GM19328 (cell line): ENCODE measurements at regions not wholly inside any gene's neighbourhood (a gene's known extent, or its start where the extent isn't known, plus 50 kb on each side); places are given as distances from the start of the nearest gene placed in this dataset.
"Not testable (repeated sequence)": the region's sequence is repeated elsewhere in the genome, so short reads cannot be mapped to it uniquely, and the experiment has no call there.

Experiments
- ATAC-seq: cut with Tn5 transposase; IDR thresholded peaks from one replicate; pipeline ENCODE4 v1.9.1; 2021; ENCODE audit warnings: mild to moderate bottlenecking, moderate library complexity; ENCODE audit not compliant: unreplicated experiment

GRCh38 chr12:69028941-69029729 lies 96.2 kb upstream of the CPM start:
- ATAC-seq: no peak

GRCh38 chr12:69030321-69030720 lies 97.3 kb upstream of the CPM start:
- no peak for ATAC-seq

GRCh38 chr12:69036533-69036932 lies 103.6 kb upstream of the CPM start:
- ATAC-seq: no peak

- ATAC-seq: no peak
Observed at GRCh38 chr12:69036999-69037398, 104.0 kb upstream of the CPM start.

- ATAC-seq: no peak
Observed at GRCh38 chr12:69039911-69040310, 106.9 kb upstream of the CPM start.

GRCh38 chr12:69042557-69042956 lies 109.6 kb upstream of the CPM start:
- ATAC-seq: no peak

GRCh38 chr12:69042970-69043369 lies 110.0 kb upstream of the CPM start:
- ATAC-seq: no peak

GRCh38 chr12:69044887-69045286 lies 111.9 kb upstream of the CPM start:
- no peak for ATAC-seq

- ATAC-seq: no peak
Observed at GRCh38 chr12:69045430-69045829, 112.5 kb upstream of the CPM start.

GRCh38 chr12:69046363-69046762 lies 113.4 kb upstream of the CPM start:
- ATAC-seq: no peak

GRCh38 chr12:69046920-69047319 lies 113.9 kb upstream of the CPM start:
- ATAC-seq: no peak

GRCh38 chr12:69047990-69048389 lies 115.0 kb upstream of the CPM start:
- ATAC-seq: no peak

- ATAC-seq: not testable (repeated sequence)
Observed at GRCh38 chr12:69049855-69050254, 116.9 kb upstream of the CPM start.

- no peak for ATAC-seq
Observed at GRCh38 chr12:69052613-69053408, 119.8 kb upstream of the CPM start.

- ATAC-seq: no peak
Observed at GRCh38 chr12:69054343-69055056, 121.5 kb upstream of the CPM start.

- no peak for ATAC-seq
Observed at GRCh38 chr12:69055280-69055679, 122.3 kb upstream of the CPM start.

GRCh38 chr12:69055706-69056105 lies 122.7 kb upstream of the CPM start:
- ATAC-seq: no peak

- ATAC-seq: no peak
Observed at GRCh38 chr12:69056743-69057515, 124.0 kb upstream of the CPM start.

GRCh38 chr12:69057742-69058141 lies 124.8 kb upstream of the CPM start:
- ATAC-seq: no peak

GRCh38 chr12:69059465-69060457 lies 126.8 kb upstream of the CPM start:
- no peak for ATAC-seq
